ENCODE measurements at regions not wholly inside any gene's neighbourhood (a gene's known extent, or its start where the extent isn't known, plus 50 kb on each side); places are given as distances from the start of the nearest gene placed in this dataset.

DNA sequence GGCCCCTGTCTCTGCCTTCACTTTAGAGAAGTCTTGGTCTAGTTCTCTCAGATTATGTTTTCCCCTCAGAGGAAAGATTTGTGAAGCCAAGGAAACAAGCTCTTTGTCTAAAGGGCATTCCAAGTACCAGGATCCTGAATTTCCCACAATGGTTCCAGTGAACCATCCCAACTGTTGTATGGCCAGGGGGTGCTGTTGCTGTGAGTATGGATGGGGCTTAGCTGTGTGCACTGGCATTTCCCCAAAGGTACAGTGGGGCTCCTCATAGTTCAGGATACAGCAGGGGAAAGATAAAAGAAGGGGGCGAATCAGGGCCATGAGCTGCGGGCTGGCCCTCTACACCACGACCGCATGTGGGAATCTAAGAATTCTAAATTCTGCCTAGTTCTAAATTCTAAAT is 1154.0 kb upstream of the FANCL start:
- no peak for TF ChIP-seq EP300 (IDR thresholded peaks at IDR 0.05)
- TF ChIP-seq, protein P1, sequence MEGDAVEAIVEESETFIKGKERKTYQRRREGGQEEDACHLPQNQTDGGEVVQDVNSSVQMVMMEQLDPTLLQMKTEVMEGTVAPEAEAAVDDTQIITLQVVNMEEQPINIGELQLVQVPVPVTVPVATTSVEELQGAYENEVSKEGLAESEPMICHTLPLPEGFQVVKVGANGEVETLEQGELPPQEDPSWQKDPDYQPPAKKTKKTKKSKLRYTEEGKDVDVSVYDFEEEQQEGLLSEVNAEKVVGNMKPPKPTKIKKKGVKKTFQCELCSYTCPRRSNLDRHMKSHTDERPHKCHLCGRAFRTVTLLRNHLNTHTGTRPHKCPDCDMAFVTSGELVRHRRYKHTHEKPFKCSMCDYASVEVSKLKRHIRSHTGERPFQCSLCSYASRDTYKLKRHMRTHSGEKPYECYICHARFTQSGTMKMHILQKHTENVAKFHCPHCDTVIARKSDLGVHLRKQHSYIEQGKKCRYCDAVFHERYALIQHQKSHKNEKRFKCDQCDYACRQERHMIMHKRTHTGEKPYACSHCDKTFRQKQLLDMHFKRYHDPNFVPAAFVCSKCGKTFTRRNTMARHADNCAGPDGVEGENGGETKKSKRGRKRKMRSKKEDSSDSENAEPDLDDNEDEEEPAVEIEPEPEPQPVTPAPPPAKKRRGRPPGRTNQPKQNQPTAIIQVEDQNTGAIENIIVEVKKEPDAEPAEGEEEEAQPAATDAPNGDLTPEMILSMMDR (IDR thresholded peaks at IDR 0.05) = no peak
